Activated naive CD8-positive, alpha-beta T cell (primary cell): ENCODE measurements at regions not wholly inside any gene's neighbourhood (a gene's known extent, or its start where the extent isn't known, plus 50 kb on each side); places are given as distances from the start of the nearest gene placed in this dataset.

Source experiments
- H3K27ac Mint-ChIP-seq: one replicate; pipeline ENCODE4 v1.8.0; 2021; ENCODE audit warnings: mixed read lengths
- H3K27me3 Mint-ChIP-seq: one replicate; pipeline ENCODE4 v1.8.0; 2021; ENCODE audit warnings: mixed read lengths
- H3K36me3 Mint-ChIP-seq: one replicate; pipeline ENCODE4 v1.8.0; 2021; ENCODE audit warnings: mixed read lengths
- H3K4me1 Mint-ChIP-seq: one replicate; pipeline ENCODE4 v1.8.0; 2021; ENCODE audit warnings: low read depth, mixed read lengths
- H3K4me3 Mint-ChIP-seq: one replicate; pipeline ENCODE4 v1.8.0; 2021; ENCODE audit warnings: mild to moderate bottlenecking, mixed read lengths
- H3K9me3 Mint-ChIP-seq: one replicate; pipeline ENCODE4 v1.8.0; 2021; ENCODE audit warnings: low read depth, mixed read lengths

DNA sequence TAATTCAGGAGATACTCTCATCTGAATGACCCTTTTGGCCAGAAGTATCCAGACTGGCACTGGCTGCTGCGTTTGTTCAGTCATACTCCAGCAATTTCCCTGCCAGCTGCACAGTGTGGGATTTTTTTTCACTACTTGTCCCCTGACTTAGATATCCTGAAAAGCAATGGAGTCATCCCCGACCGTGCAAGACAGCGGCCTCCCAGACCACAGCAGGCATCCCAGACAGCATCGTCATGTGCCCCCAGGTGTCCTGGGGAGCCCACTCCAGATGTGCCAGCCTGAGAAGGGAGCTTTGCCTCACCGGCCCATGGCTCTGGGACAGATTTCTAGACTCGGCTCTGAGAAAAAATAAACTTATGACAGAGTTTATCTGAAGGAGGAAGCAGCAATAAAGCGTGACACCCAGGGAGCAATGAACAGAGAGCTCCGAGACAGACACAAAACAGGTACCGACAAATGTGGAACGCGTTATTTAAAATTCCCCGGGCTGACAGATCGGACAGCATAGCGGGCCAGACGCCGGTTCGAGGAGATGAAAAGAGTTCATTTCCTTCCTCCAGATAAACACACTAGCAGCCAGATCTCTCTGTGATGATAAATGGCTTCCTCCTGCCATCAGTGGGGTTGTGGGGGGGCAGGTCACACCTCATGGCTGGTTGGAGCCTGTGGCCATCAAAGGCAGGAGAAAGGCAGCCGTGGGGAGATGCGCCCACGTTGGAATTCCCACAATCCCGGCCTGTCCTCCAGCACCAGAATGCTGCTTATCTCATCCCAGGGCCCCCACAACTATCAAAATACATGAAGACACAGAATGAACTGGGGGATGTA, 106.4 kb upstream of the FGF3 start:
- Mint-ChIP-seq H3K4me3 (no peak overlapping the region), H3K27me3 (peaks cover 29% of the 10 kb centered on the region), H3K27ac (no peak overlapping the region), H3K9me3 (no peaks in the 10 kb centered on the region), H3K4me1 (peaks cover 12% of the 10 kb centered on the region), H3K36me3 (no peaks in the 10 kb centered on the region)

DNA sequence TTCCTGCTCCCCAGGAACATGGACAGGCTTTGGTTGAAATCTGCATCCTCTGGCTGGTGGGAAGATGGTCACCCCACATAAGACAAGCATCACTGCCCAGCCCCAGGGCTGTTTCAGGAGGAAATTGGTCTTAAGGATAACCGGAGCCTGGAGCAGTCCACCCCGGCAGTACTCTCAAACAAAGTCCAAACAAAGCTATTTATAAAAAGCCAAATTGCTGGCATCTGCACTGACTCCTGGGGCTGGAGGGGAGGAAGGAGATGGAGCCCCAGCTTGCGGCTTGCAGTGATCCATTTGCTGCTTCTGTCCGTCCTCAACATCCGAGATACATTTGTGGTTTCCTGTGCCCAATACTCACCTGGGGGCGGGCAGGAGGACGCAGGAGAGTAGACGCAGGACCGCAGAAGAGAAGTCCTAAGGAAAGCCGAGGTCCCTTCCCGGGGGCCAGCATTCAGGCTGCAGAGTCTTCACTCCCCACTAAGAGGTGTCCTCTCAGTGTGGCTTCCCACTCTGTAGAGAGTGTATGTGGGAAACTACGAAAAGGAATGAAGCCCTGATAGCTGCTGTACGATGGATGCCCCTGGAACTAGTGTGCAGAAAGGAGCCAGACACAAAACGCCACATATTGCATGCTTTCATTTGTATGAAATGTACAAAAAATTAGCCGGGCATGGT, 107.3 kb upstream of the FGF3 start:
- no peaks in the 10 kb centered on the region for H3K9me3 Mint-ChIP-seq
- H3K4me1 Mint-ChIP-seq: peaks cover 12% of the 10 kb centered on the region
- no peaks in the 10 kb centered on the region for H3K36me3 Mint-ChIP-seq
- H3K4me3 Mint-ChIP-seq: no peak overlapping the region
- H3K27me3 Mint-ChIP-seq: peaks cover 29% of the 10 kb centered on the region
- no peak overlapping the region for H3K27ac Mint-ChIP-seq

DNA sequence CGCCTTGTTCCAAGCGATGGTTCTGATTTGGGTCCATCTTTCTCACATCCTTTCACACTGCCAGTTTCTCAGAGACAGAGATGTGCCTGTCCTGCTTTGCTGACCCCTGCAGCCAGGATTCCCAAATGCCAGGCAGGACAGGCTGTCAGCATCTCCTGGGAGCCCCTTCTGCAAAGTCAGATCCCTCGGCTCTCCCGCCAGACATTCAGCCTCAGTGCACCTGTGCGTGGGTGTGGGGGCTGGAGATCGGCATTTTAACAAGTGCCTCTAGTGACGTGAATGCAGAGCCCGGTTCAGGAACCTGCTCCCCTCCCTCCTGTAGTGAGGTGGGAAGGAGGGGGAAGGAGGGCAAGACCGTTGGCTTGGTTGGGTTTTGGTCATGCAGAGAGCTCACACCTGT, 108.9 kb upstream of the FGF3 start:
- peaks cover 24% of the 10 kb centered on the region for H3K27me3 Mint-ChIP-seq

DNA sequence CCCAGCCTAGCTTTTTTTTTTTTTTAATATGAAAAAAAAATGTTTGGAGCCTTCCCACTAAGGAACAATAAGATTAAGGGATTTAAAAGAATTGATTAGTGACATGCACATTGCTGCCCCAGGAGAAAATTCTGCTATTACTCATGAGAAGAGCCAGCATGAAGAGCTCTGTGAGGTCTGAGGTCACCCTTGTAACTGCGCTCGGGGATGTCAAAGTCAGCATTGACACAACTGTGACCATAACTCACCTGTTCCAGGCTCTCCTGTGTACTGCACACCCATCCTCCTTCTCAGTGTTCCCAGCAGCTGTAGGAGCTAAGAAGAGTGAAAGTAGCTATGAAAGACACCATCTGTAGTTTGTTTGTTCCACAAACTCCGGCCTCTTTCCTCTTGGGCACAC, 109.8 kb upstream of the FGF3 start:
- peaks cover 12% of the 10 kb centered on the region for H3K4me1 Mint-ChIP-seq
- H3K27me3 Mint-ChIP-seq: peaks cover 19% of the 10 kb centered on the region
- H3K36me3 Mint-ChIP-seq: no peaks in the 10 kb centered on the region
- H3K4me3 Mint-ChIP-seq: no peak overlapping the region
- no peak overlapping the region for H3K27ac Mint-ChIP-seq
- no peaks in the 10 kb centered on the region for H3K9me3 Mint-ChIP-seq

More for the DNA sequence above, 108.9 kb upstream of the FGF3 start:
- H3K36me3 Mint-ChIP-seq: no peaks in the 10 kb centered on the region
- H3K4me1 Mint-ChIP-seq: peaks cover 12% of the 10 kb centered on the region
- no peak overlapping the region for H3K27ac Mint-ChIP-seq
- H3K9me3 Mint-ChIP-seq: no peaks in the 10 kb centered on the region
- no peak overlapping the region for H3K4me3 Mint-ChIP-seq

DNA sequence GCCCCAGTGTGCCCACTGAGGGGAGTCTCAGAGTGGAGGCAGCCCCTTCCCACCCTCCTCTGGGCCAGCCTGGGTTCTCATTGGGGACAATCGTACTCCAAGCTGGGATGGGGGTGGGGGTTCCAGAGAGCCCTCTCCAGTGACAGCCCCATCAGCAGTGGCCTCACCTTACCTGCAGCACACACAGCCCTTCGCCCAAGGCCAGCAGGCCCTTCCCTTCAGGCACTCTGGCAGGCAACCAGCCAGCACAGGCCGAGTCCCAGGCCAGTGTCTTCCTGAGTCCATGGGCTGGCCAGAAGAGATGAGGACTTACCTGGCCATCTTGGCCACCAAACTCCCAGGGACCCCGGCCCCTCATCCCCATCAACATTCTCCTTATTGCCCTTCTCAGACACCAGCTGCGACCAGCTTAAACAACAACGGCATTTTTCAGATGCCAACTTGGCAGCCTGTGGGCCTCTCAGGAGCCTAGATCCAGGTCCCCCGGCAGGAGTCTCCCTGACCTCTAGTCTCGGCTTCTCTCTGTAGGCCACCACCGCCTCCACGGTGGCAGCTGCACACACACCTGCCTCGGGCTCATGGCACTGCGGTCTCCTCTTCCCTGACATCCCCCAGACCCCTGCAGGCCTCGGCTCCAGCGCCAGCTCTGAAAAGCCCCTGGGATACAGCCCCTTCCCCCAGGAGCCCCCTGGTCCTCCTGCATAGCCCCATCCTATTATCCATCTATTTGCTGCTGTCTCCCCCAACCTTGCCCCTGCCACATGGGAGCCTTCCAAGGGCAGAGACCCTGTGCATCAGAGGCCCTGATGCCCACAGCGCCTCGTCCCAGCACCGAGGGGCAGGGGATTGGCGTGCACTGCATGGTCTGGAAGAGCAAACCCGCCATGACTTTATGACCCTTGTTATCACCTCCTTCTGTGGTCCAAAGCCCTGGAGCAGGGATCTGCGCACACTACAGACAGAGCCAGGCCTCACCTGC, 111.2 kb upstream of the FGF3 start:
- Mint-ChIP-seq H3K27me3 (peaks cover 13% of the 10 kb centered on the region), H3K4me3 (no peak overlapping the region), H3K9me3 (no peaks in the 10 kb centered on the region), H3K4me1 (peaks cover 6% of the 10 kb centered on the region), H3K36me3 (no peaks in the 10 kb centered on the region), H3K27ac (no peak overlapping the region)

DNA sequence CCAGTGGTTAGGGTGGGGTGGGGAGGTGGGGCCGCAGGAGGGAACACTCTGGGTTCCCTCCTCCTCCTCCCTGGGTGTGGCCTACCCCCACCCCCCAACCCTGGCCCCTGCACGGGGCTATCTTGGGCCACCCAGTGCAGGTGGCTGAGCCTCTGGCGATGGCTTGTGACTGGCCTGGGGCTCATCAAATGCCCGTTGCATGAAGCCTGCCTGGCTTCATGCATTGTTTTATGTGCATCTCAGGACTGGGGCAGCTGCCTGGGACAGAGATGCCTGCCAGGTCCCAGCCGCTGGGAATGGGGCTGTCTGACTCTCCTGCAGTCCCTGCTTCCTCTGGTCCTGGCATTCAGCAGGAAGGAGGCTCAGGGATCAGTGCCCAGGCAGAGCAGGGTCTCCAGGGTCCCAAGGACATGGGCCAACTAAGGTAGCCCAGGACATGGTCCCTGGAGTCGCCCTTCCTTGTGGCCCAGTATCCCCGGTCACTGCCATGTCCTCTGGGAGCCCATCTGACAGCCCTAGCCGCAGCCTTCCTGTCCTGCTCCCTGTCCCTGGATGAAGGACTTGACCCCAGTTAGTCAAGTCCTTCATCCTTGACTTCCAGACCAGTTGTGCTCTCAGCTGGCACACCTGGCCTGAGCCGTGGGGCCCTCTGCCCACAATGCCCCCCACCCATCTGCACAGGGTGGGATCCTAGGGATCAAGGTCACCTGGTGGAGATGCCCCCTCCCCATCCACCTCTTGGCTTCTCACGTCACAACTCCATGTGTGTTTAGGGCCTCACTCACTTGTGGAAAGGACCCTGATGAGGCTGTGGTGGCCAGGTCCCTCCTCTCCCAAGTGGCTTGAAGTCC, 112.1 kb upstream of the FGF3 start:
- no peak overlapping the region for H3K27ac Mint-ChIP-seq
- no peaks in the 10 kb centered on the region for H3K36me3 Mint-ChIP-seq
- peaks cover 13% of the 10 kb centered on the region for H3K27me3 Mint-ChIP-seq
- no peaks in the 10 kb centered on the region for H3K4me1 Mint-ChIP-seq
- no peak overlapping the region for H3K4me3 Mint-ChIP-seq
- peaks cover 1% of the 10 kb centered on the region for H3K9me3 Mint-ChIP-seq

DNA sequence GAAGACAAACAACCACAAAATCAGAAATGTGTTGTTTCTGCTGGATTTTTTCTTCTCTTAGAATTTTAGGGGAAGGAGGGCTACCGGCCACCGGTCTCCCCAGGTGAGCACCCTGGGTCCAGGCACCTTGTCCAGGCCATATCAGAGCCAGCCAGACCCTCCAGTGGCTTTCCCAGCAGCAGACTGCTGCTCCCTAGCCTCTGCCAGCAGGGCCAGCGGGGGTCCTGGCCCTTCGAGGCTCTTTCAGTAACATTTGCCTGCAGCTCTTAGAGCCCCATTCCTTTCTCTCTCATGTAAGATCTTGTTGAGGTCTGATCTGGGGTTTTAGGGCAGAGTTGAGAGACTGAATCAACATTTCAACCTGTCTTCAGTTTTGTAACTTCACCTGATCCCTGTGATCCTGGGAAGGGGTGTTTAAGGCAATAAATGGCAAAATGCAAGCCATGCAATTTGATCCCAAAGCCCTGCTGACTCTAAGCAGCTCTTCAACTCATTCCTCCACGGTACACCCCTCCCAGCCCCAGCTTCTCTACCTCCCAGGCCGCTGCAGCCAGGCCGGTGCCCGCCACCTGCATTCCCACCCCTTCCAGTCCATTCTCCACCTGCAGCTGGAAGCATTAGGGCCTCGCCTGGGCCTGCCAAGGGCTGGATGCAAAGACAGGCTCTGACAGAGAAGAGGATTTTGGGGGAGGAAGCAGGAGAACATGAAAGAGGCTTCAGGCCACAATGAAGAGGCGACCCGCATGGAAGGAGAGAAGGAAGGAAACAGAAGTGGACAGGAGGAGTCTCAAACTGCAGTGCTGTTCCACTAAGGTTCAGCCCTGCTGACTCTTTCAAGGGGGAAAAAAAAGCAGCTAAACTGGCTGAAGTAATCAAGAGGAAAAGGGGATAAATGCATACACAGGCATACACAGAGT, 113.0 kb upstream of the FGF3 start:
- H3K4me1 Mint-ChIP-seq: no peaks in the 10 kb centered on the region
- H3K4me3 Mint-ChIP-seq: no peak overlapping the region
- no peaks in the 10 kb centered on the region for H3K36me3 Mint-ChIP-seq
- peaks cover 7% of the 10 kb centered on the region for H3K9me3 Mint-ChIP-seq
- no peak overlapping the region for H3K27ac Mint-ChIP-seq
- H3K27me3 Mint-ChIP-seq: peaks cover 10% of the 10 kb centered on the region

DNA sequence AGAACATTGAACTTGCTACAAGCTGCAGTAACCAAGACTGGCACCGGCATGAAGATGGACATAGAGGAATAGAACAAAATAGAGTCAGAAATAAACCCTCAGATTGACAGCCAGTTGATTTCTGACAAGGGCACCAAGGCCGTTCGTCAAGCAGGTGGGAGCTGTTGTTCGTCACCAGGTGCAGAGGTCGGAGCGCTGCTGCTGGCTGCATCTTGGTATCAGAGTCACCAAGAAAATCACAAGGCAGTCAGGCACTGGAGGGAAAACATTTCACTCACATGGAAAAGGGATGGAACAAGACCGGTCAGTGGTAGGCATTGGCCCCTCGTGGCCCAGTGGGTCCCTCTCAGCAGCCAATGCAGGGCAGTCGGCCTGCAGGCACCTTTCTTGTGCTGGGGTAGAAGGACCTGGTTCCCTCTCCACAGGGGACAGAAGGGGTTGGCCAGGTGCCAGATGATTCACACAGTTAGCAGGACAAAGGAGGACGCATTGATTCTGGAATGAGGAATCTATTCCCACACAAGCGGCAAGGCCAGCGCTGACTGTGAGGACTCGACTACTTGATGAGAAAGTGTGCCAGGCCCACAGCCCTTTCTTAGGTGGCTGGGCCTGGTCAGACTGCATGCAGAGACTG, 115.8 kb upstream of the FGF3 start:
- Mint-ChIP-seq H3K9me3 (peaks cover 7% of the 10 kb centered on the region), H3K27me3 (peaks cover 2% of the 10 kb centered on the region)

DNA sequence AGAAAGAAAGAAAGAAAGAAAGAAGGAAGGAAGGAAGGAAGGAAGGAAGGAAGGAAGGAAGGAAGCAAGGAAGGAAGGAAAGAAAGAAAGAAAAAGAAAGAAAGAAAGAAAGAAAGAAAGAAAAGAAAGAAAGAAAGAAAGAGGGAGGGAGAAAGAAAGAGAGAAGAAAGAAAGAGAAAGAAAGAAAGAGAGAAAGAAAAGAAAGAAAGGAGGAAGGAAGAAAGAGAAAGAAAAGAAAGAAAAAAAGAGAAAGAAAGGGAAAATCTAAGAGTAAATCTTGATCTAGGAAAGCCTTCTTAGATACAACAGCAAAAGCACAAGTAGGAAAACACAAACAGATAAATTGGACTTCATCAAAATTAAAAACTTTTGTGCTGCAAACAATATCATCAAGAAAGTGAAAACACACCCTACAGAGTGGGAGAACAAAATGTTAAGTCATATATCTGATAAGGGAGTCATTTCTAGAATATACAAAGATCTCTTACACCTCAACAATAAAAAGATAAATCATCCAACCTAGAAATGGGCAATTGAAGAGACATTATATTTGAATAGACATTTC, 116.8 kb upstream of the FGF3 start:
- Mint-ChIP-seq H3K27me3 (peaks cover 7% of the 10 kb centered on the region), H3K36me3 (no peaks in the 10 kb centered on the region), H3K27ac (no peak overlapping the region), H3K4me1 (no peaks in the 10 kb centered on the region), H3K4me3 (no peak overlapping the region), H3K9me3 (peaks cover 7% of the 10 kb centered on the region)

More for the DNA sequence above, 115.8 kb upstream of the FGF3 start:
- H3K4me1 Mint-ChIP-seq: no peaks in the 10 kb centered on the region
- no peak overlapping the region for H3K27ac Mint-ChIP-seq
- no peak overlapping the region for H3K4me3 Mint-ChIP-seq
- H3K36me3 Mint-ChIP-seq: no peaks in the 10 kb centered on the region

DNA sequence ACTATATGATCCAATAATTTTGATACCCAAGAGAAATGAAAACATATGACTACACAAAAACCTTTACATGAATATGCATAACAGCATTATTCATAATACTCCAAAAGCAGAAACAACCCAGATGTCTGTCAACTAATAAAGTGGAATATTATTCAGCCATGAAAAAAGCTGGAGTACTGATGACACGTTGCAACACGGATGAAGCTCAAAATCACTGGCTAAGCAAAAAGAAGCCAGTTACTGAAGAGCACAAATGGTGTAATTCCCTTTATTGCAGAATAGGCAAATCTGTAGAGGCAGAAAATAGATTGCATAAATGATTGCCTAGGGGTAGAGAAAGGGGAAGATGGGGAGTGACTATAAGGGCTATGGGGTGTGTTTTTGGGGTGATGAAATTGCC, 117.6 kb upstream of the FGF3 start:
- no peaks in the 10 kb centered on the region for H3K36me3 Mint-ChIP-seq
- no peak overlapping the region for H3K4me3 Mint-ChIP-seq
- peaks cover 8% of the 10 kb centered on the region for H3K27me3 Mint-ChIP-seq
- peaks cover 7% of the 10 kb centered on the region for H3K9me3 Mint-ChIP-seq
- no peaks in the 10 kb centered on the region for H3K4me1 Mint-ChIP-seq
- no peak overlapping the region for H3K27ac Mint-ChIP-seq

DNA sequence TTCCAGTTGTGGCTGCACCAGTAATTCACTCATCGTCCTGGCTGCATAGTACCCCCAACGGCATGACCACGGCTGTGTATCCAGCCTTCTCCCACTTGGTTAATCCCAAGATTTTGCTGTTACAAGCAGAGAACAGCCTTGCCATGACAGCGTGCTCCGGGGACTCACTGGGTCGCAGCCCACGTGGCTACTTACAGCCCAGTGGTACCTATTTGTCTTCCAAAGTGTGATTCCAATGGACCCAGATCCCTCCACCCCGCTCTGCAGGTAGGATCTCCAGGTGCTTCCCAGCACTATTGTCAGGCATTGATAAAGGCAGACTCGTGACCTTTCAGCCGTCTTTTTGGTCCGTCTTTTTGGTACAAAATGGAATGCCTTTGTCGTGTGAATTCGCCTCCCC, 119.0 kb upstream of the FGF3 start:
- Mint-ChIP-seq H3K27me3 (peaks cover 9% of the 10 kb centered on the region), H3K4me1 (no peaks in the 10 kb centered on the region), H3K36me3 (no peaks in the 10 kb centered on the region), H3K9me3 (peaks cover 7% of the 10 kb centered on the region), H3K4me3 (no peak overlapping the region), H3K27ac (no peak overlapping the region)

DNA sequence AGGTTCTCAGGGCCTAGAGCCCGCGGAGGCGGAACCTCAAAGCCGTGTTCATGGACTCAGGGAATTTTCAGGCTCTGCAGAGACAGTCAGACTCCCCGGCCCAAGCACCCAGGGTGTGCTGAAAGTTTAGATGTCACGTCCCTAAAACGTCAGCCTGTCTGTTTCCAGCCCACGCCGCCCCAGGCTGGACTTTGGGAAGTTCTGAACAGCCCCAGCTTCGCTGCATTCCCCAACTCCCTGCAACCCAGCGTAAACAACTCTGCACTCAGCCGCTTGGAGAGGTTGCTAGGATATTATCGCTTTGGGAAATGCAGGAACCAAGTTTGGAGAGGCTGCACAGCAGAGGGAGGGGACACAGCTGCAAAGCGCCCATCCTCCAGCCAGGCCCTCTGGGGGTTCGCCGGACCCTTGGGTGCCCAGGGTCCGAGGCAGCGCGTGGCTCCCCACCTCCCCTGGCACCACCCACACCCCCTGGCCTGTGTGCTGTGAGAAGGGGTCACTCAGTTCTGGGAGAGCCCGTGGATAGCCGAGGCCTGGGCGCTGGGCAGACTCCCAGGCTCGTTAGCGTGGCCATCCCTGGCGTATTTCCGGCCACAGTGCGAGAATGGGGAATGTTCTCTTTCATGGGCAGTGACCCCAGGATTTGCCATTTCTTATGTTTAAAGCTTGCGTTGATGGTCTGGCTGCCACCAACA, 120.5 kb upstream of the FGF3 start:
- peaks cover 7% of the 10 kb centered on the region for H3K9me3 Mint-ChIP-seq
- H3K4me3 Mint-ChIP-seq: no peak overlapping the region
- no peaks in the 10 kb centered on the region for H3K4me1 Mint-ChIP-seq
- H3K27me3 Mint-ChIP-seq: peaks cover 10% of the 10 kb centered on the region
- H3K36me3 Mint-ChIP-seq: no peaks in the 10 kb centered on the region
- H3K27ac Mint-ChIP-seq: no peak overlapping the region
